ENCODE measurements at regions not wholly inside any gene's neighbourhood (a gene's known extent, or its start where the extent isn't known, plus 50 kb on each side); places are given as distances from the start of the nearest gene placed in this dataset.

GRCh38 chr13:26993780-26994179 lies 177.8 kb downstream of the USP12 start:
- TF ChIP-seq CTCF (IDR thresholded peaks at IDR 0.05) (no peak), POLR2A (IDR thresholded peaks at IDR 0.05) (no peak)
